ENCODE measurements at regions not wholly inside any gene's neighbourhood (a gene's known extent, or its start where the extent isn't known, plus 50 kb on each side); places are given as distances from the start of the nearest gene placed in this dataset.
"Not testable (repeated sequence)": the region's sequence is repeated elsewhere in the genome, so short reads cannot be mapped to it uniquely, and the experiment has no call there.

GRCh38 chr20:9011121-9011520, 57.8 kb upstream of the PLCB4 start:
- WGBS, 2 donors (ENCODE audit: low coverage in 1 of 2) = 79 to 83% methylated on average over 2 of the region's 2 CpGs

GRCh38 chr20:9015232-9015983, 53.5 kb upstream of the PLCB4 start:
- not testable (repeated sequence) for H3K27me3 ChIP-seq, H3K9me3 ChIP-seq, H3K36me3 ChIP-seq, H3K27ac ChIP-seq, ATAC-seq, H3K4me3 ChIP-seq, H3K4me1 ChIP-seq
- WGBS, 2 donors (ENCODE audit: low coverage in 1 of 2) = 83 to 95% methylated on average over 4 of the region's 6 CpGs

More at GRCh38 chr20:9011121-9011520, 57.8 kb upstream of the PLCB4 start:
- Histone ChIP-seq H3K36me3 (no peaks in the 10 kb centered on the region), H3K9me3 (no peaks in the 10 kb centered on the region), H3K27ac (no peak overlapping the region), H3K4me1 (no peaks in the 10 kb centered on the region), H3K4me3 (no peak overlapping the region), H3K27me3 (no peaks in the 10 kb centered on the region)
- TF ChIP-seq POLR2A (IDR thresholded peaks at IDR 0.05) (no peak), CTCF (IDR thresholded peaks at IDR 0.05) (no peak), POLR2AphosphoS5 (IDR thresholded peaks at IDR 0.05) (no peak), EP300 (IDR thresholded peaks at IDR 0.05) (no peak)
- ATAC-seq = no peak

GRCh38 chr20:9015984-9016324, 52.9 kb upstream of the PLCB4 start:
- Histone ChIP-seq H3K9me3 (no peaks in the 10 kb centered on the region), H3K27ac (no peak overlapping the region), H3K4me3 (no peak overlapping the region), H3K27me3 (no peaks in the 10 kb centered on the region), H3K36me3 (no peaks in the 10 kb centered on the region), H3K4me1 (no peaks in the 10 kb centered on the region)
- WGBS, 2 donors (ENCODE audit: low coverage in 1 of 2) = 40 to 45% methylated on average over 1 of the region's 1 CpG
- TF ChIP-seq EP300 (IDR thresholded peaks at IDR 0.05) (no peak), POLR2A (IDR thresholded peaks at IDR 0.05) (no peak), POLR2AphosphoS5 (IDR thresholded peaks at IDR 0.05) (no peak)
- ATAC-seq = no peak

GRCh38 chr20:9018346-9018745, 50.5 kb upstream of the PLCB4 start:
- TF ChIP-seq POLR2A (IDR thresholded peaks at IDR 0.05) (no peak), POLR2AphosphoS5 (IDR thresholded peaks at IDR 0.05) (no peak), CTCF (IDR thresholded peaks at IDR 0.05) (no peak), EP300 (IDR thresholded peaks at IDR 0.05) (no peak)
- no peaks in the 10 kb centered on the region for H3K36me3 ChIP-seq
- WGBS, 2 donors (ENCODE audit: low coverage in 1 of 2) = 91% methylated on average over 1 of the region's 1 CpG; no CpG with 5 or more reads in 1 of the 2 donors
- no peaks in the 10 kb centered on the region for H3K4me1 ChIP-seq
- H3K9me3 ChIP-seq = no peaks in the 10 kb centered on the region
- H3K27ac ChIP-seq = no peak overlapping the region
- no peak overlapping the region for H3K4me3 ChIP-seq
- no peak for ATAC-seq
- no peaks in the 10 kb centered on the region for H3K27me3 ChIP-seq

Small RNAs in the stretch of these regions (small RNA-seq; reads per million reads assigned to genes)
- gene RF00017 = 0 reads per million in 4 donors
